HG02840 (cell line): ENCODE measurements at regions not wholly inside any gene's neighbourhood (a gene's known extent, or its start where the extent isn't known, plus 50 kb on each side); places are given as distances from the start of the nearest gene placed in this dataset.
"Not testable (repeated sequence)": the region's sequence is repeated elsewhere in the genome, so short reads cannot be mapped to it uniquely, and the experiment has no call there.

Experiments
- ATAC-seq: cut with Tn5 transposase; IDR thresholded peaks from one replicate; pipeline ENCODE4 v1.9.1; 2021; ENCODE audit warnings: mild to moderate bottlenecking, moderate library complexity, moderate number of reproducible peaks; ENCODE audit not compliant: unreplicated experiment, low FRiP score

DNA sequence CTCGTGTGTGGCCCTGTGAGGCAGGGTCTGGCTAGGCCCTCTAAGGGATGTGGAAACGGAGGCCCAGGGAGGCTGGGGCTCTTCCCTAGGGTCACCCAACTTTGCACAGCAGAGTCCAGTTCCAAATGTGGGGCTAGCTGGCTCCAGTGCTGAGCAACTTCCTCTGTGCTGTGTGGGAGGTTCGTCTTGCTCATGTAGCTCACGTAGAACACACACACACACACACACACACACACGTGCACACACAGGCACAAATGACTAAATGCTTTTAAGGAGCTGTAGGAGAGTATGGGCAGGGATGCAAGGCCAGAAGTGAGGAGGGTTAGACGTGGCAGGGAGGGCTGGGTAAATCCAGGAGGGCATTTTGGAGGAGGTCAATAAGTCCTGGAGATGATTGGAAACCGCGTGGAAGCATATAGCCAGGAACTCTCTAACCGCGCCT is 213.8 kb downstream of the RPLP1 start:
- ATAC-seq, result no peak

DNA sequence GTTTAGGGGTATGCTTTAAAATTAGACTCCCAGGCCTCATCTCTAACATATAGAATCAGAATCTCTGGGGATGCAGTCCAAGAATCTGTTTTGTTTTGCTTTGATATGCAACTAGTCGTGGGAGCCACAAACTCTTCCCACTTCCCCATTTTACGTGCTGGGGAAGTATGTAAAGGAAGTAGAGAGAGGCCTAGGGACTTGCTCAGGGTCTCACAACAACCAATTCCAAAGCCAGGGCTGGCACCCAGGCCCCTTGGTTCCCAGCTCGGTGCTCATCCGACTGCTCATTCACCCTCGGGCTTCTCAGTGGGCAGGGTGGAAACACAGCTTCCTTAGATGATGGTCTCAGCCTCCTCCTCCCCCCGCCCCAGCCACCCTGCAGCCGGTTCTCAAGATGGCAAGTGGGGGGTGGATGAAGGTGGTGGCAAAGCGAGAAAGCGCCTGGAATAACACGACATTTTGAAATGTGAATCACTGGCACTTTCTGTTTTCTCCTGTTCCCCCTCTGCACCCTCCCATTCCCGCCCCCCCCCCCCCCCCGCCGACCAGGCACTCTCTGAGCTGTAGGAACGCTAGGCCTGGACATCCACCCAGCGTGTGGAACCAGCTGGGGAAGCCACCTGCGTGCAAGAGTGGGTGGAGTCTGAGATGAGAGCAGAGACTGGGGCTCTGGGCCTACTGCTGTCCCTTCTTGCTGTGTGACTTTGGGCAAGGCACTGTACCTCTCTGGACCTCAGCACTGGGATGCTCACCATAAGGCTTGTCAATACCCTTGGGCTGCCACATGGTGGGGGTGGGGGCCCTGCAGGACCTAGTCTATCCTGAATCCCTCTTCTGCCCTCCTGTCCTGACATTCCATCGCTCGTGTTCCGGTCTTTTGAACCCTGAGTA is 214.5 kb downstream of the RPLP1 start:
- no peak for ATAC-seq

DNA sequence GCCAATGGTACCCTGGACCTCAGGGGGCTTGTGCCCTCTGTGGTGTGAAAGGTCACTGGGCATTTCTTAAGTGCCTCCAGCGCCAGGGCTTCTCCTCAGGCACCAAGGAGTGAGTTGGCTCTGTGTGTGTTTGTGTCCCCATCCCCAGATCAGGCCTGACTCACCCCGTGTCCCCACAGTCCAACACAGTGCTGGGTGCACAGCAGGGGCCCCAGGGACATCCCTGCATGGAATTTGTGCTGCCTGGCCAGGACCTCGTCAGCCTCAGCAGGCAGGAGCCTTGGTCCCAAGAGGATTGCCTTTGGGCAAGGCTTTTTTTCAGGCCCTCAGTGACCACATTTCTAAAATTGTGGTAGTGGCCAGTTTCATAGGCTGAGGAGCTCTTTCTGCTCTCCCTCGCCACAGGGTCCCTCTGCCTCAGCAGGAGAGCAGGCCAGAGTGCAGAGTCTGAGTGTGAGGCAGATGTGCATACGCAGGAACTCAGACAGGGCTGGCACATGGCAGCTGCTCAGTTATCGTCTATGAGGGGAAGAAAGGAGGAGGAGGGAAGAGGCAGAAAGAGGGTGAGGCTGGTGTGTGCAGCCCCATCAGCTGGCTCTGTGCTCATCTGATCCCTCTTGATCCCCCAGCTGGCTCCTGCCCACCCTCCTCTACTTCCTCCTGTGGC is 215.6 kb downstream of the RPLP1 start:
- no peak for ATAC-seq

DNA sequence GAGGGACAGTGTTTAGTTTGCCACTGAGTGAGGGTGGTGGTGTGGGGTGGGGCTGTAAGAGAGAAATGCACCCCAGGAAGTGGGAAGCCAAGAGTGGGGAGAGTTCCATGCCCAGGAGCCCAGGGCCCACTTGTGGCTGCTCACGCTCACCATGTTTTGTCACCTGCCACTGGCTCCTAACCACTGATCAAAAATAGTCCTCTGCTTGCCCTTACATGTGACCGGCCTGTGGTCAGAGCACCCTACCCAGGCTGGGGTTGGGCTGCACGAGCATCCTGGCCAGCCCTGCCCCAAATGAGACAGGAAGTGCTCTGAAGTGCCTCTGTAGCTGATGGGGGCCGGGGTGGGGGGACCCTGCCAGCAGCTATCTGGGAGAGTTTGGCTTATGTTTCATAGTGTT is 216.3 kb downstream of the RPLP1 start:
- no peak for ATAC-seq

DNA sequence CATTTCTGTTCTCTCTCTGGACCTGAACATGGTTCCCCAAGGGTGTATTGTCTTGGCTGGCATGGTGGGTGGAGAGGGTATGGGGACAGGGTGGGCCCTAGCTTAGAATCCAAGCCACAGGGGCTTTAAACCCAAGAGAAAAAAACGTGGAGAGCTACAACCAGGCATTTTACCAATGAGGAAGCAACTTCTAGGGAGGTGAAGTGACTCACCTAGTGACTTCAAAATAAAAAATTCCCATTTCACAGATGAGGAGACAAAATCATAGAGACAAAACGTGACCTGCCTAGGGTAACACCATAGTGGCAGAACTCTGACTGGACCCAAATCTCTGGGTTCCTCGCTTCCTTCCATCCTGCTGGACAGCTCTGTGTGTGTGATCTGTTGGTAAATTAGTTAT is 216.8 kb downstream of the RPLP1 start:
- no peak for ATAC-seq

DNA sequence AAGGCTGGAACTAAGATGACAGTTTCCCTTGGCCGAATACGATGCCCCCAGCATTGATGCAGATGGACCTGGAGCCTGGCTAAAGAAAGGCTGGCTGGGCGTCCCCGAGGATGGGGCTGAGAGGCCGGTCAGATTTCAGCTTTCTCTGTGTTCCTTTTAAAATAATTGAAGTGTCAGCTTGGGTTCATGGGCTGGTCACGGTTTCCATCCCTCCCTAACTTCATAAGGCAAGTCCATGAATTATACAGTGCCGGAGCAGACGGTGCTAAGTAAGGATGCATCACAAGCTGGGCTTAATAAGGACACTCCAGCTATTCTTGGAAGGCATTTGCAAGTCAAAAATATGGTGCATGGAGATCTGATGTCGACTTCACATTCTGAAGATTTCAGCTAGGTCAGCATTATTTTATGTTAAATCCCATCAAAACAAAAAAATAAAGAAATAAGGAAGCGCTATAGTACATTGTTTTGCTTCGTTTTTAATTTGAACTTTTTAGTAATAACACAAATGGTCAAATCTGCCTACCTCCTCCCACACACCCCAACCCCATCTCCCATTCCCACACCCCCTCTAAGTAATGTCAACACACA is 220.8 kb downstream of the RPLP1 start:
- no peak for ATAC-seq

DNA sequence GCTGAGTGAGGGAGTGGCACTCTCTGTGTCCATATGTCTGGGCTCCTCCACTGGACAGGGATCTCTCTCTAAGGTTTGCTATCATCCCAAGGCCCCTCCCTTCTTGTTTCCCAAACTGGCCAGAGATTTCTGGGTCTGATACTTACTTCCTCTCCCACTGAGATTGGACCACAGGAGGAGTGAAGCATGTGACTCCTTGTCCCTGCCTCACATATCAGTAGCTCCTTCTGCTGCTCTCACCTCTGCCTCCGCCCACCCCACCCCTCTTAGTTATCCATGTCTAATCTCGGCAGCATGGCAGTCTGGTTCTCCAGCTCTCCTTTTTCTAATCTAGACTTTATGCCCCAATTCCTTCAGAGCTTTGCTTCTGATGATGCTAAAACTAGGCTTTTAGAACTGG is 223.1 kb downstream of the RPLP1 start:
- no peak for ATAC-seq

DNA sequence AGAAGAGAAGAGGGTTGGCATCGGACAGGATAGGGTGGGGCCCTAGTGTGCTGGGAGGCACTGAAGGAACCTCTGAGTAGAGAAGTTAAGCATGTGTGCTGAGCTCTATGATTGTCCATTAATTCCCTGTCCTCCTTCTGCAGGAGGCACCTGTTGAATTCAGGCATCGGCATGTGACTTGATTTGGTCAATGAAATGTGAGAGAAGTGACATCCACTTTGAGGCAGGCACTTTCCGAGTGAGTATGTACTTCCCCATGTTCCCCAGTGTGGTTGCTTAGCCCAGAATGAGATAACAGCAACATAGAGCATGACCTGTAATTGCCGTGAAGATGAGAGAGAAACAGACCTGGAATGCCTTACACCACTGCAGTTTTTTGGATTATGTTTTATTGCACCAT is 224.8 kb downstream of the RPLP1 start:
- ATAC-seq, result no peak

DNA sequence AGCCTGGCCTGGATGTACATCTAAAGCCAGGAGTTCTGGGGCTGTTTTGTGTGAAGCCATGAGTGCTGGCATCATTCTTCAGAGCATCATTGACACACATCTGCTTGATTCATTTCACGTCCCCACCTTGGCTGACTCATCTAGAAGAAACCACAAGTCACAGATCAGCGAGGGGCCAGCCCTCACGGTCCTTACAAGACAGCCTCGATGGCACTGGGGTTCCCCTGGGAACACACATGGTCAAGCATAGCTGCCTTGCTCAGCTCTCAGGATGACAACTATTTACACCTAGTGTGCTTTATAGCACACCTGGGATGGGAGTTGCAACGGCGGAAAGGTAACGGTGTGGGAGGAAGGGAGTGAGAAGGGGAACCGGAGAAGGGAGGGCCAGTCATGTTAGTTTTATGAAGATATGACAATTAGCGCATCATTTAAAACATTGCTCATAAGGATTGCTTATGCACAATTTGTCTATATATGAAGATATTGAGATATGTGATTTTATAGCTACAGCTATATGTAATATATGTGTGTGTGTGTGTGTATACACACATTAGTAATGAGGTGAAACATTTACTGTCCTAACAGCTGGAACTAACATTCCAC is 227.1 kb downstream of the RPLP1 start:
- ATAC-seq, result peak; percentile 91

DNA sequence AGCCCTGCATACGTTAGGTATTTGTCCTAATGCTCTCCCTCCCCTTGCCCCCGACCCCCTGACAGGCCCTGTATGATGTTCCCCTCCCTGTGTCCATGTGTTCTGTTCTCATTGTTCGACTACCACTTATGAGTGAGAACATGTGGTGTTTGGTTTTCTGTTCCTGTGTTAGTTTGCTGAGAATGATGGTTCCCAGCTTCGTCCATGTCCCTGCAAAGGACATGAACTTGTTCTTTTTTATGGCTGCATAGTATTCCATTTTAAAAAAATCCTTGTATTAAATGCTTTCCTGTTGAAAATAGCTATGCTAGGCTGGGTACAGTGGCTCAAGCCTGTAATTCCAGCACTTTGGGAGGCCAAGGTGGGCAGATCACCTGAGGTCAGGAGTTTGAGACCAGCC is 232.2 kb downstream of the RPLP1 start:
- ATAC-seq, result not testable (repeated sequence)

DNA sequence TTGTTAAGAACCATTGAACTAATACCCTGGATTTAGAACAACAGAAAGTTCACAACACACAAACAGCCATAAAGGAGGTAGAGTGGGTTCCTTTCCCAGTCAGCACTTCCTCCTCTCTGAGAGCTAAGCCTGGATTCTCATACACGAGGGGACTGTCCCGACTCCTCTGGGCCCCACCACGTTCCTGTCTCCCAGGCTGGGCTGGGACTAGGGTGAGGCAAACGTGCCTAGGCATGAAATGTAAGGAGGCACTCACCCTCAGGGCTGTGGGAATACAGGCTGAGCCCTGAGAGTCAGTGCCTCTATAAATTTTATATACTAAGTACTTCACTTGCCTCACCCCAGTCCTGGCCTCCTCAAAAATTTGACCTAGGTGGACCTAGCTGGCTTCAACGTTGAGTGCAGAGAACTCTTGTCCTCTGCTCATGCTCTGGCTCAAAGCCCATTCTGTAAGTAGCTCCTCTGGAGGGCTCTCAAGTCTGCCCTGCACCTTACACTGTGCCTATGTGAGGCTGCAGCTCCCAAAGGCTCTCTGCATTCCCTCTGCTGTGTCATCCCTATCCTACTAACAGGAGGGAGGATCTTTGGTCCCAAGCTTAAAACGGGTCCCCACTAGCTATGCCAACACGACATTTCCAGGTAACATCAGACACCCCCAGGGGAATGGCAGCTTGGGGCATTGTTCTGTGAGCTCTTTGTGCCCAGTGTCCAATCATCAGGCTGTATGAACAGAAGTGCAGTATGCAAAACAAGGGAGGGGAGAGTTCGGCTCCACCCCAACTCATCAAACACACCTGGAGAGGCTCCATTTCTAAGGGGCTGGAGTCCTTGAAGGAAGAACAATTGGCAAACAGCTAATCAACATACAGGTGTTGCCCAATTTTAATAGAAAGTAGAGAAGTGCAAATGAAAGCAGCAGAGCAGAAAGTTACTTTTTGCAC is 233.2 kb downstream of the RPLP1 start:
- ATAC-seq, result no peak

DNA sequence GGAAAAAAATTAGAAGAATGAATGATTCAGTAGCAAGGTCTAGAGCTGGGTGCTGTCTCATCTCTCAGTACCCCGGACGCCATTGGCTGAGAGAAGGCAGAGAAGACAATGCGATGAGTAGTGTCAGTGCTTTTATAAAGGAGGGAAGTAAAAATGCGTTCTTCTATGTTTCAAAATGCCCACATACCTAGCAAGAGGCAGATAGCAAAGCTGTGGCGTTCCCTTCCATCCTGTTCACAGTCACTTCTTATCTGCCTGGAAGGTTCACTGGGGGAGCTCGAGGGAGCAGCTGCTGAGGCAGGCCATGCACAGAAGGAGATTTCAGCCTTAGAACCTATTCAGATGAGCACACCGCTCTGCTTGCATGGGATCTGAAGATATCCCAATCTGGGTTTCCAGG is 234.0 kb downstream of the RPLP1 start:
- ATAC-seq, result no peak

DNA sequence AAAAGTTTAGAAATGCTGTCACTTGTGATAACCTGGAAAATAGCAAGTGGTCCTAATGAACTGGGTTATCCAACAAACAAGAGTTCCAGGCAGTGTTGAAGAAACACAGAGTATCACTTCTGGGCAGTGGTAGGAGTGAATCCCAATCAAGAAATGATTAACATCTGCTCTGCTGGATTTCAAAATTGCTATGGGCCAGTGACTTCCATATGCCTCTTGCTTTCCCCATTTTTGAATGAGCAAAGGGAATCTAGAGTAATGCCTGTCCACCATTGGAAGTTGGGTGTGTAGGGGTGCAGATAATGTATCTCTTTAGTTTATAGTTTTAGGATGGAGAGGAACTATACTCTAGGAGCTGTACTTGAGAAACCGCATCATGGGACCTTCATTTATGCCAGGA is 236.5 kb downstream of the RPLP1 start:
- no peak for ATAC-seq

DNA sequence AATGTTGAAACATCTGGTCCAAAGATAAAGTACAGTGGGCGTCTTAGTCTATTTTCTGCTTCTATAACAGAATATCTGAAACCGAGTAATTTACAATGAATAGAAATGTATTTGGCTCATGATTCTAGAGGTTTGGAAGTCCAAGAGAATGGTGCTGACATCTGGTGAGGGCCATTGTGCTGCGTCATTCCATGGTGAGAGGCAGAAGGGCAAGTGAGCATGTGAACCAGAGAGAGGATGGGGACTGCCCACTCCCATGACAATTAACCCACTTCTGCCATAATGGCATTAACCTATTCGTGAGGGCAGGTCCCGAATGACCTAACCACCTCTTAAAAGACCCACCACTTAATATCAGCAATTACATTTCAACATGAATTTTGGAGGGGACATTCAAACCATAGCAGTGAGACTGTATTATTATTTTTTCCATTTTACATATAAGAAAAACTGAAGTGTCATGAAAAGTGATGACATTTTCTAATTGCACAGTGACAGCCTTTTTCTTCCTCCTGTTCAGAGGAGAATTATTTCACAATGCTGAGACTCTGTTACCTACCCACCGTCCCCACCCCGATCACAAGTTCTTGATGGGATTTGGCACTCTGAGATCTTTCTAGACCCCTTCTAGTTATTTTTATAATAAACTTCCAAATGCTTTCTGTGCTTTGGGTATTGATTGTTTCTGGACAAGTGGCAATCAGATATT is 238.8 kb downstream of the RPLP1 start:
- ATAC-seq, result no peak

DNA sequence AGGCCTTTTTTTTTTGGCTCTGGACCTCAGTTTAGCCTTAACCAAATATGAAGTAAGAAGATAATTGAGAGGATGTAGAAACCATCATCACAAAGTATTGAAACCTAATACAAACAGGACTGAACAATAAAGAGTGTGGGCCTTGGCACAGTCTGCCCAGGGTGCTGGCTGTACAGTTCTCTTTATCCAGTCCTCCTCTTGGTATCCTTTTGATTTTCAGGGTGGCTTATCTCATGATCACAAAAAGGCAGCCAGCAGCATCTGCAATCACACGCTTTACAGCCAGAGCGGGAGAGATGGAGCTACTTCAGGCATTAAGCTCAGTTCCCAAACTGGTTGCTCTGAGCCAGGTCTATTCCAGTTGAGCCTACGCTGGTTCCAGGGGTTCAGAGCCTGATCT is 239.7 kb downstream of the RPLP1 start:
- no peak for ATAC-seq

DNA sequence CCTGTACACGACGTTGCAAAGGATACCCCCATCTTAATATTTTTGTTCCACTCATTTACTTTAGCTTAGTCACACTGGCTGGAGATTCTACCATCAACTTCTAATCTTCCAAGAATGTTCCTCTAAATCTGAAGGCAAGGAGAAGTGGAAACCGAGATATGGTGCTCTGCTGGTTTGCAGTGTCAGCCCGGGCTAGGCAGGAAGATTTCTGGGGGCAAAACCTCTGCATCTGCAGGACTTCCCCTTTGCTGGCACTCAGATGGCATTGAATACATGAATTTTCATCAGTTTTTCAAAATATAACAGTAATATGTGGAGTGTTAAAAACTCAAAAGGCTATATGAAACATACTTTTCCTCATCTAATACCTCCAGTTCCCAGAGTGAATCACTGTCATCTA is 240.4 kb downstream of the RPLP1 start:
- ATAC-seq, result no peak

DNA sequence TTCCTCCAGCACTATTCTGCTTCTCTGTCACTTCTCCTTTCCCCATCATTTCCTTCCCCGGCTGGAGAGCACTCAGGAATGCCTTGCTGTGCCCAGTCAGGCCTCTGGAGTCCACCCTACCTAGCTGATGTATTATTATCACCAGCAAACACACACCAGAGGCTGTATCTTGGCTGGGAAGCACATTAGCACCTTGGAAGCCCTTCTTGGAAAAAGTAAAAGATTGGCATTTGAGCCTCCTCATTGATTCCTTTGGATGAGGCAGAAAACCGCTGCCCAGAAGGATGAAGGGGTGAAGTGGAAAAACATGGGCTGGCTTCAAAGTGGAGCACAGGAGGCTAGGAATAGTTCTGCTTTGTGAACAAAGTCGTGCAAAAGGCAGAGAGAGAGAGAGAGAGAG is 244.3 kb downstream of the RPLP1 start:
- ATAC-seq, result no peak

DNA sequence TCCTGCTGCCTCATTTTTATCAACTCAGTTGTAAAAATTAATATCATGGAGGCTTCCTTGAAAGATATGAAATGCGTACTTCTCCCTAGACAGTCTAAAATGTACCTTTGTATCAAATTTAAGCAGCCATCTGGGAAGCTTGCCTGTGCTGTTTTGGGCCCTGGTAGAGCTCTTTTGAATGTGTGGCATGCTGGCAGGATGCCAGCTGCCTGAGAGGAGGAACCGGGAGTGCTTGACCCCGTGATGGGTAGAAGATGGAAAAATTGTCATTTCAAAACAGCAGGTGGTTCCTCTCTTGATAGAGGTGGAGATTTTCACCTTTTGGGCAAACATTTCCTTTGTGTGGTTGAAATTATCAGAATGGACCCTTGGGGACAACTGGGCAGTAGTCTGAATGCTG is 245.3 kb downstream of the RPLP1 start:
- no peak for ATAC-seq

DNA sequence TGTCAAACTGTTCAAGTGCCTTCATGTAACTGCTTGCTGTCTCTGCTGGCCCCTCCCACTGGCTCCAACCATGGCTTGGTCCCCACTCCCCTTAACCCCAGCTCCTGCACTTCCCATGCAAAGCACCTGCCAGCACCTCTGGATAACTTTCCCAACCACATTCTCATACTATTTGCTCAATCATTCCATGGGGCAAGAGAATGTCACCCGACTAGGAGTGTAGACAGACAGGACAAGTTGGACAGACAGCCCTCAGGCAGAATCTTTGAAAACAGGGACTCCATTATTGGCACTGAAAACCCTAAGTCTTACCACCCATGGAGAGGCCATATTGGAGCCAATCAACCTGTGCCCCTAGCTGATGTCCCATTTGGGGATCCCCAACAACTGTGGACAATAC is 246.5 kb downstream of the RPLP1 start:
- ATAC-seq, result no peak

DNA sequence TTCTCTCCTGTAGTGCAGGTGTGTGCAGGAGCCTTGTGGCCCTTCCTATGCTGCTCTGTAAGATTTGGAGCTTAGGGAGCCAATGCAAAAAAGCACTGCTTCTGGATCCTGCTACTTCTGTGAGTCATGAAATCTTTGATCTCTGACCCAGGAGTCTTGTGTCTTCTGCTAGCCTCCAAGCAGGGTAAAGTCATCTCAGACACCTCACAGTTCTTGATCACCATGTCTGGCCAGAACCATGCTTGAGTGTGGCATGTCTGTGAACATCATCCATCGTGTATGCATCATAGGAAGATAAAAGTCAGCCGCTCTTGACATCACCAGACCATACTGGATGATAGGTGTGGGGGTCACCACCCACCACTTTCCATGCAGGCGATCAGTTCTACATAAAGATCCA is 247.8 kb downstream of the RPLP1 start:
- no peak for ATAC-seq
